HG03342 (cell line): ENCODE measurements at regions not wholly inside any gene's neighbourhood (a gene's known extent, or its start where the extent isn't known, plus 50 kb on each side); places are given as distances from the start of the nearest gene placed in this dataset.
"Not testable (repeated sequence)": the region's sequence is repeated elsewhere in the genome, so short reads cannot be mapped to it uniquely, and the experiment has no call there.

Source experiments
- ATAC-seq: cut with Tn5 transposase; IDR thresholded peaks from one replicate; pipeline ENCODE4 v1.9.1; 2021; ENCODE audit warnings: mild to moderate bottlenecking, moderate library complexity; ENCODE audit not compliant: unreplicated experiment

GRCh38 chr6:9360881-9361280 is 925.5 kb upstream of the SLC35B3 start:
- ATAC-seq = no peak

- ATAC-seq = no peak
These were observed 912.3 kb upstream of the SLC35B3 start for GRCh38 chr6:9347608-9348007.

GRCh38 chr6:9346923-9347322 is 911.6 kb upstream of the SLC35B3 start:
- no peak for ATAC-seq

GRCh38 chr6:9335431-9335830 is 900.1 kb upstream of the SLC35B3 start:
- no peak for ATAC-seq

- ATAC-seq = no peak
These were observed 899.6 kb upstream of the SLC35B3 start for GRCh38 chr6:9334979-9335378.

GRCh38 chr6:9332241-9332780 is 897.0 kb upstream of the SLC35B3 start:
- no peak for ATAC-seq

GRCh38 chr6:9316831-9317230 is 881.5 kb upstream of the SLC35B3 start:
- no peak for ATAC-seq

GRCh38 chr6:9315966-9316650 is 880.8 kb upstream of the SLC35B3 start:
- no peak for ATAC-seq

GRCh38 chr6:9308284-9308683 is 872.9 kb upstream of the SLC35B3 start:
- ATAC-seq = no peak

- no peak for ATAC-seq
These were observed 872.4 kb upstream of the SLC35B3 start for GRCh38 chr6:9307786-9308185.

- no peak for ATAC-seq
These were observed 871.8 kb upstream of the SLC35B3 start for GRCh38 chr6:9307187-9307586.

- ATAC-seq = no peak
These were observed 860.3 kb upstream of the SLC35B3 start for GRCh38 chr6:9295644-9296043.

- ATAC-seq = no peak
These were observed 857.6 kb upstream of the SLC35B3 start for GRCh38 chr6:9292975-9293374.

- not testable (repeated sequence) for ATAC-seq
These were observed 855.0 kb upstream of the SLC35B3 start for GRCh38 chr6:9290342-9290741.

GRCh38 chr6:9272671-9273070 is 837.3 kb upstream of the SLC35B3 start:
- ATAC-seq = no peak

- ATAC-seq = no peak
These were observed 831.4 kb upstream of the SLC35B3 start for GRCh38 chr6:9266741-9267140.

GRCh38 chr6:9257215-9257614 is 821.9 kb upstream of the SLC35B3 start:
- no peak for ATAC-seq

GRCh38 chr6:9254251-9254650 is 818.9 kb upstream of the SLC35B3 start:
- ATAC-seq = no peak

GRCh38 chr6:9252799-9253198 is 817.5 kb upstream of the SLC35B3 start:
- ATAC-seq = no peak

GRCh38 chr6:9250852-9251251 is 815.5 kb upstream of the SLC35B3 start:
- no peak for ATAC-seq

GRCh38 chr6:9248133-9248532 is 812.8 kb upstream of the SLC35B3 start:
- ATAC-seq = no peak

- no peak for ATAC-seq
These were observed 805.5 kb upstream of the SLC35B3 start for GRCh38 chr6:9240861-9241260.

GRCh38 chr6:9236443-9236842 is 801.1 kb upstream of the SLC35B3 start:
- no peak for ATAC-seq
